GM12878 (cell line): ENCODE measurements at regions not wholly inside any gene's neighbourhood (a gene's known extent, or its start where the extent isn't known, plus 50 kb on each side); places are given as distances from the start of the nearest gene placed in this dataset.

Source experiments
- ATAC-seq: fragments of 200-7000 bp; cut with Tn5 transposase; 3 replicates; pipeline ENCODE4 v1.9.1; 2020; ENCODE audit warnings: mild to moderate bottlenecking, moderate library complexity
- BruUV-seq: library from RNA; stranded (reverse); fragments of 400-500 nt; replicated peaks from 2 replicates; lab custom pipeline; 2021; lab: Mats Ljungman, UMichigan
- CTCF ChIA-PET: fragments of 300-600 bp; sonication (Branson Sonifier 250); formaldehyde crosslinking; extraction: SDS; loops from one replicate; lab custom pipeline; 2021; ENCODE audit warnings: inconsistent platforms; lab: Yijun Ruan, JAX
- POLR2A ChIA-PET: fragments of 350-600 bp; formaldehyde crosslinking; extraction: SDS; loops from one replicate; lab custom pipeline; 2021; ENCODE audit warnings: inconsistent platforms; lab: Charles Lee
- RAD21 ChIA-PET: fragments of 300-600 bp; sonication (Branson Sonifier 250); formaldehyde crosslinking; loops from one replicate; lab custom pipeline; 2023; ENCODE audit warnings: antibody characterized with exemption; ENCODE audit not compliant: unreplicated experiment; lab: Charles Lee
- SMC1A ChIA-PET: fragments of 300-600 bp; sonication (Branson Sonifier 250); formaldehyde crosslinking; loops from one replicate; lab custom pipeline; 2023; ENCODE audit not compliant: unreplicated experiment, uncharacterized antibody; lab: Charles Lee
- DNase-seq: peaks from one replicate; pipeline ENCODE4 v3.0.0-alpha.2; 2011; ENCODE audit warnings: low read depth, low spot score
- FAIRE-seq: peaks from 3 replicates; lab custom pipeline; 2011; peaks lifted over from hg19 to GRCh38; lab: Jason Lieb, UNC
- H2AFZ ChIP-seq: 2 replicates; pipeline ENCODE4 v1.6.0; 2011; ENCODE audit warnings: low read depth, low read length, control low read depth; ENCODE audit not compliant: control insufficient read depth
- H3K27ac ChIP-seq: 2 replicates; pipeline ENCODE4 v1.5.1; 2011; ENCODE audit warnings: control low read depth; ENCODE audit not compliant: control insufficient read depth, insufficient read depth
- H3K27me3 ChIP-seq, 2 experiments: replicated peaks in 1 of 2; 2 replicates each; pipeline versions ENCODE4 v1.6.0 to v1.6.1; 2011; ENCODE audit warnings: low read length in 1 of 2; ENCODE audit not compliant: control insufficient read depth in 2 of 2, insufficient read depth in 2 of 2
- H3K36me3 ChIP-seq, 2 experiments: 2 replicates each; pipeline ENCODE4 v1.5.1; 2011; ENCODE audit warnings: low read length in 1 of 2; ENCODE audit not compliant: control insufficient read depth in 2 of 2, insufficient read depth in 2 of 2
- H3K4me1 ChIP-seq: 2 replicates; pipeline ENCODE4 v1.6.1; 2011; ENCODE audit warnings: mild to moderate bottlenecking, low read length, moderate library complexity, mixed read lengths; ENCODE audit not compliant: control insufficient read depth, insufficient read depth
- H3K4me2 ChIP-seq: 2 replicates; pipeline ENCODE4 v1.6.0; 2011; ENCODE audit warnings: control low read depth; ENCODE audit not compliant: control insufficient read depth, insufficient read depth
- H3K4me3 ChIP-seq: fragments of 200-600 bp; sonication (generic); 2 replicates; pipeline ENCODE4 v1.5.1; 2016
- H3K79me2 ChIP-seq: 2 replicates; pipeline ENCODE4 v1.6.0; 2011; ENCODE audit warnings: low read length; ENCODE audit not compliant: control insufficient read depth, insufficient read depth
- H3K9ac ChIP-seq: 2 replicates; pipeline ENCODE4 v1.8.0; 2011; ENCODE audit warnings: low read length, control low read depth, mixed read lengths; ENCODE audit not compliant: control insufficient read depth, insufficient read depth
- H3K9me3 ChIP-seq: replicated peaks from 3 replicates; pipeline ENCODE4 v1.5.1; 2011; ENCODE audit warnings: mild to moderate bottlenecking, low read length; ENCODE audit not compliant: control insufficient read depth, insufficient read depth
- H4K20me1 ChIP-seq: 2 replicates; pipeline ENCODE4 v1.6.0; 2011; ENCODE audit not compliant: control insufficient read depth, insufficient read depth
- ASH2L ChIP-seq: fragments of 300-600, 200-600 bp; sonication (generic); IDR thresholded peaks from 2 replicates; pipeline ENCODE4 v1.6.1; 2017; ENCODE audit warnings: low read depth, mild to moderate bottlenecking, borderline replicate concordance
- ATF3 ChIP-seq: IDR thresholded peaks from 2 replicates; pipeline ENCODE4 v1.6.1; 2011; ENCODE audit warnings: low read depth, mild to moderate bottlenecking, low read length, moderate library complexity, borderline replicate concordance; ENCODE audit errors: extremely low read depth
- BHLHE40 ChIP-seq, 2 experiments: fragments of 450-650 bp in 1 of 2; IDR thresholded peaks; 2 replicates each; pipeline ENCODE4 v1.6.1; 2011 to 2017; ENCODE audit warnings: low read depth in 2 of 2, borderline replicate concordance in 1 of 2, improper control_type of control experiment in 1 of 2, low read length in 1 of 2, mild to moderate bottlenecking in 1 of 2
- BRCA1 ChIP-seq: IDR thresholded peaks from 2 replicates; pipeline ENCODE4 v1.6.1; 2011; ENCODE audit warnings: low read depth, low read length, improper control_type of control experiment
- CBFB ChIP-seq: IDR thresholded peaks from 2 replicates; pipeline ENCODE4 v1.6.1; 2016; ENCODE audit warnings: antibody characterized with exemption, low read depth
- EED ChIP-seq: sonication (generic); IDR thresholded peaks from 2 replicates; pipeline ENCODE4 v1.6.1; 2016; ENCODE audit warnings: antibody characterized with exemption, low read depth
- IKZF1 ChIP-seq: fragments of 450-650 bp; conservative IDR thresholded peaks from 2 replicates; pipeline ENCODE4 v1.6.1; 2017; ENCODE audit warnings: antibody characterized with exemption, mild to moderate bottlenecking
- MYB ChIP-seq: fragments of 150-350 bp; IDR thresholded peaks from 2 replicates; pipeline ENCODE4 v1.6.1; 2014; ENCODE audit warnings: mild to moderate bottlenecking, low read depth, low read length, borderline replicate concordance
- NFIC ChIP-seq: IDR thresholded peaks from 2 replicates; pipeline ENCODE4 v1.6.1; 2012; ENCODE audit warnings: low read depth, mild to moderate bottlenecking, inconsistent platforms, low read length, moderate library complexity
- NFYB ChIP-seq: IDR thresholded peaks from 2 replicates; pipeline ENCODE4 v1.6.1; 2011; ENCODE audit warnings: low read depth, mild to moderate bottlenecking, low read length, improper control_type of control experiment, moderate library complexity; ENCODE audit not compliant: insufficient read depth
- PBX3 ChIP-seq: IDR thresholded peaks from 2 replicates; pipeline ENCODE4 v1.6.1; 2011; ENCODE audit warnings: mild to moderate bottlenecking, low read depth, low read length, moderate library complexity; ENCODE audit not compliant: insufficient replicate concordance
- RBBP5 ChIP-seq: fragments of 200-600 bp; sonication (generic); conservative IDR thresholded peaks from 2 replicates; pipeline ENCODE4 v1.6.1; 2016
- RUNX3 ChIP-seq: IDR thresholded peaks from 2 replicates; pipeline ENCODE4 v1.6.1; 2012; ENCODE audit warnings: low read length, inconsistent platforms
- SIX5 ChIP-seq: IDR thresholded peaks from 2 replicates; pipeline ENCODE4 v1.6.1; 2011; ENCODE audit warnings: mild to moderate bottlenecking, low read depth, low read length, moderate library complexity; ENCODE audit not compliant: severe bottlenecking
- SMAD5 ChIP-seq: IDR thresholded peaks from 2 replicates; pipeline ENCODE4 v1.6.1; 2016; ENCODE audit warnings: antibody characterized with exemption, low read depth
- SUPT20H ChIP-seq: IDR thresholded peaks from 2 replicates; pipeline ENCODE4 v1.6.1; 2011; ENCODE audit warnings: low read depth, mild to moderate bottlenecking, low read length, moderate library complexity, borderline replicate concordance; ENCODE audit not compliant: control insufficient read depth
- ZBTB11 ChIP-seq: fragments of 450-650 bp; formaldehyde crosslinking; IDR thresholded peaks from 2 replicates; pipeline ENCODE4 v1.5.0; 2022; ENCODE audit warnings: mild to moderate bottlenecking, missing genetic modification characterization
- ZBTB4 ChIP-seq: fragments of 450-650 bp; formaldehyde crosslinking; IDR thresholded peaks from 2 replicates; pipeline ENCODE4 v1.4.0; 2022; ENCODE audit warnings: mild to moderate bottlenecking, moderate library complexity
- WGBS: methylation state at CpG from one replicate; pipeline ENCODE4 v1.1.6; 2016; ENCODE audit warnings: low lambda C conversion rate; ENCODE audit not compliant: insufficient replicate concordance, insufficient coverage; ENCODE audit errors: missing lambda C conversion rate; 5-methylcytosine and 5-hydroxymethylcytosine counted together
- in situ Hi-C: fragments of 300-500 bp; cut with MboI; formaldehyde crosslinking; loops from 9 replicates; pipeline ENCODE4 v1.14.3; 2018; ENCODE audit warnings: mixed read lengths
- intact Hi-C: fragments of 100-400 bp; cut with micrococcal nuclease; formaldehyde crosslinking; loops from one replicate; pipeline ENCODE4 v1.14.2; 2022; ENCODE audit not compliant: unreplicated experiment

GRCh38 chr5:68777135-68777534, 316.7 kb upstream of the SLC30A5 start:
- H3K9me3 ChIP-seq: no peaks in the 10 kb centered on the region; the same call in 2 of the 3 replicates
- no peak for FAIRE-seq
- ChIA-PET CTCF (no interaction called here), RAD21 (no interaction called here), POLR2A (no interaction called here), SMC1A (no interaction called here)
- 45% methylated on average over 2 of the region's 2 CpGs for WGBS
- ATAC-seq: no peak
- no peaks in the 10 kb centered on the region for H4K20me1 ChIP-seq
- H3K79me2 ChIP-seq: no peaks in the 10 kb centered on the region
- no peaks in the 10 kb centered on the region for H3K27me3 ChIP-seq
- H3K4me1 ChIP-seq: no peaks in the 10 kb centered on the region; the same call in 1 of the 2 replicates
- no peak overlapping the region for H2AFZ ChIP-seq
- no peak overlapping the region for H3K27ac ChIP-seq
- H3K36me3 ChIP-seq: no peaks in the 10 kb centered on the region
- no peak overlapping the region for H3K4me2 ChIP-seq
- BruUV-seq: no TSS peak
- in situ Hi-C loops: no loop called here
- intact Hi-C loops: no loop called here
- no peak for DNase-seq
- H3K9ac ChIP-seq: no peak overlapping the region
- H3K4me3 ChIP-seq: no peak overlapping the region
- TF ChIP-seq ATF3 (no peak), SIX5 (no peak), ZBTB11 (no peak), NFIC (no peak), SUPT20H (no peak), NFYB (no peak), RUNX3 (no peak), BHLHE40 (IDR thresholded peaks at IDR 0.05; ENCODE audit: borderline replicate concordance in 1 of 2, low read depth in 2 of 2, low read length in 1 of 2) (no peak), IKZF1 (no peak), MYB (no peak), ASH2L (no peak), CBFB (no peak), EED (no peak), SMAD5 (no peak), RBBP5 (no peak), BRCA1 (no peak), PBX3 (no peak), ZBTB4 (CRISPR knock-in tag) (no peak)
